ENCODE measurements at regions not wholly inside any gene's neighbourhood (a gene's known extent, or its start where the extent isn't known, plus 50 kb on each side); places are given as distances from the start of the nearest gene placed in this dataset.

DNA sequence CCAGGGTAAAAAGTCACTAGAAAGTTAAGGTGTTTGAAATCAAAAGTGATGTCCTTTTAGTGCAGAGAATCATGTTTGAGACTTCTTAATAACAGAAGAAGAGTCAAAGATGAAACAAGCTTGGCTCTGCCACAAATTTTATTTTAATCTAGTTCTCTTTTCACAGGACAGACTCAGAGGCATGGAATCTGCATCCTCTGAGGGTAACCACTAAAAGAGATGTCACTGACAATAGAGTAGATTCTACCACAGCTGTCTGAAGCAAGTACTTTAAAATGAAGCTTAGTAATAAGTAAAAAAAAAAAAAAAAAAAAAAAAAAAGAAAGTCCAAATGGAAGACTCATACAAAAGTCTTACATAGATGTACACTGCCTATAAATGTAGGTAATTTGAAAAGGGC, 519.7 kb upstream of the PRMT6 start:
- intact Hi-C loops (cut with DNase I) = no loop called here
- ATAC-seq (no peak), DNase-seq (ENCODE audit: missing footprints) (no peak)

DNA sequence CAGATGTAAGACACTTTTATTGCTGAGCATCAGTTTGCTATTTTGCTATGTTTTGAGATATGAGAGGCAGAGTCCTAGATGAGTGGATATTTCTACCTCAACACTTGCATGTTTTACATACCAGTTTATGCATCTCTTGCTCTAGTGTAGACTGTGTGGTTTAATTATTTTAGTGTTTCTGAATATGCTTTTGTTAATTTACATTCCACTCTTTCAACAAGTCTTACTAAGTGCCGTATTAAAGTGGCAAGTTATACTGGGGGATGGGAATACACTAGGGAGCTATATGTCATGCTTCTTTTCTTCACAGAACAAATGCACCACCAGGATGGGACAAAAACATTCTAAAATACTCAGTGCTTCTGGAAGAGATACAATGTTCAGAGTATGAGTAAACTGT, 507.7 kb upstream of the PRMT6 start:
- DNase-seq (ENCODE audit: missing footprints) = no peak
- intact Hi-C loops (cut with DNase I) = no loop called here
- no peak for ATAC-seq

DNA sequence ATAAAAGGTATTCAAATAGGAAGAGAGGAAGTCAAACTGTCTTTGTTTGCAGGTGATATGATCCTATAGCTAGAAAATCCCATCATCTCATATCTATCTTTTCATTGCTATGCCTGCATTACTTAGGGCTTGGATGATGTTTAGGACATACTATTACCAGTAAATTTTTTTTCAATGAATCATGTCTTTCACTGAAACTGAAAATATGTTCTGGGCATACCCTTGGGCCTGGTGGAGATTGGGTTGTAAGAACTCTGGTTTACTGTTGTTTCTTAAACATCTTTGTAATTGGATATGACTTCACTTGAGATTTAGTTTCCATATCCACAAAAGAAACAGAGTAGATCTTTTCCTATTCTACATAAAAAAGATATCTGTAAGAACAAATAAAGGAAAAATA, 502.2 kb upstream of the PRMT6 start:
- ATAC-seq (no peak), DNase-seq (ENCODE audit: missing footprints) (no peak)
- intact Hi-C loops (cut with DNase I) = no loop called here

DNA sequence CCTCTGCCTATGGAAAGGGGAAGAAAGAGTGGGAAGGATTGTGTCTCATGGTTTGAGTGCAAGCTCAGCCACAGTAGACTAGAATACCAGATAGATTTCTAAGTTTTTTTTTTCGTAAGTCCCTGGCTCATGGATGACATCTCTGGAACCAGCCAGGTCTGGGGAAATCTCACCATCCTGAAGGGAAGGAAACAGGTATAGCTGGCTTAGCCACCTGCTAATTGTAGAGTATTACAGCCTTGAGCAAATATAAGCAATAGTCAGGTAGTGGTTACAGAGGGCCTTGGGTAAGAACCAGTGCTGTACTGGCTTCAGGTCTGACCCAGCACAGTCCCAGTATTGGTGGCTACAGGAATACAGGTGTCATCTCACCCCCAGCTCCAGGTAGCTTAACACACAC, 500.9 kb upstream of the PRMT6 start:
- DNase-seq (ENCODE audit: missing footprints) (no peak), ATAC-seq (no peak)
- intact Hi-C loops (cut with DNase I) = no loop called here

DNA sequence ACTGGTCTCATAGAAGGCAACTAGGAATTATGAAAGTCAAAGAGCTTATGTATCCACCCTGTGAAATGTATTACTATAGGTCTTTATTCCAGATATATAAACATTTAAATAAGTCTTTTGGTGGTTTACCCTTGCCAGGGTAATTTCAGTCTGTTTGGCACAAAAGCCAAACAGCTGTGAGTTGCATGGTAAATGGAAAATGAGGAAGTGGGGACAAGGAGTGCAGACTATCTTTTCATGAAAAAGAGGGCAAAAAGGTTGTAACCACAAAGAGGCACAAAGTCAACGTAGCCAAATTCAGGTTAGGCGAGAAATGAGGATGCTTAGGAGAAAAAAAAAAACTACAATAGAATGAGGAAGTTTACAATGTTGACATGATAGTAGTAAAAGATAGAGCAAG, 492.3 kb upstream of the PRMT6 start:
- DNase-seq (ENCODE audit: missing footprints) = no peak
- ATAC-seq = no peak
- intact Hi-C loops (cut with DNase I) = no loop called here

DNA sequence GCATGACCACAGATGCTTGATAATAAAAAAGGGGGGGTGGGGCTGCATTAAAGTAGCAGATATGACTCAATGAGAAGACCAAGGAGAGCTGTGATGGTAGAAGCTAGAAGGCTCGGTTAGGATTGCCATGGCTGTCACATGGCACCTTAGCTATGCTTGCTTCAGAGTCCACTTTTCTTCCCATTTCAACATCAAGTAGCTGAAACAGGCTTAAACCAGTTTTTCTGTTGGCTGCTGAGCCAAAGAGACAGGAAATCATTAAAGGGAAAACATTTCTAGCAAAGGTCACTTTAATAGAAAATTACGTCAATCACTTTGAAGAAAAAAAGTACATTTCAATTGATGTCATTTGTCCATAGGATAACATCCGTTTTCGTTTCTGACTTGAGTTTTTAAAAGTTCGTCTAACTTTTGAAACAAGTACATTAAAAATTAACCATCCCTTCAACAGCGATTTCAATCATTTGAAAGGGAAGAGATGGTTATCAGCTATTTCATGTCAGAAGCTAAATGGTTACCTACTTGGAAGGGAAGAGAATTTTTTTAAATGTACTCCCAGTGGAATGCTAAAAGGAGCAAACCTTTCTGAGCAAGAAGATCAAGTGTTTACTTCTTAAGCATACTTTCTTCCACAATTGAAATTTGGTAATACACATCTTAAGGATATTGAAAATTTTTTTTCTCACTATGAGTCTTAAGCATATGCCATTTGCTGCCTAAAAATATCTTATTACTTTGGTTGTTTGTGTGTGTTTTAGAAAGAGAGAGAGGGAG, 488.1 kb upstream of the PRMT6 start:
- intact Hi-C loops (cut with DNase I) = no loop called here
- ATAC-seq (no peak), DNase-seq (ENCODE audit: missing footprints) (no peak)

DNA sequence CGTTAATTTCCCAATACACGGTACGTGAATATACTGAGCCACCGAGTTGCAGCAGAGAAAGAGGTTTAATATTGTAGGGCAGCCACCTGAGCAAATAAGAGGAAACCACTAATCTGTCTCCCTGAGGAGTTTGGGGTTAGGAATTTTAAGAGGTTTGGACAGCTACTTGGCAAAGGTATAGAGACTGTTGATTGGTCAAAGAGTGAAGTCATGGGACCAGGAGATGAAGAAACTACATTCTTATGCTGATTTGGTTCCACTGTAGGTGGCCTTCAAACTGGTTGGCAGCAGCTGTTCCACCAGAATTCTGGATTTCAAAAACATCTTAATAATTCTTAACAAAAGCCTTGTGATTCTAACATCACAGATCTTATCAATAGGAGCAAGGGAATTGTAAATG, 485.4 kb upstream of the PRMT6 start:
- DNase-seq (ENCODE audit: missing footprints) = no peak
- intact Hi-C loops (cut with DNase I) = no loop called here
- ATAC-seq = no peak

DNA sequence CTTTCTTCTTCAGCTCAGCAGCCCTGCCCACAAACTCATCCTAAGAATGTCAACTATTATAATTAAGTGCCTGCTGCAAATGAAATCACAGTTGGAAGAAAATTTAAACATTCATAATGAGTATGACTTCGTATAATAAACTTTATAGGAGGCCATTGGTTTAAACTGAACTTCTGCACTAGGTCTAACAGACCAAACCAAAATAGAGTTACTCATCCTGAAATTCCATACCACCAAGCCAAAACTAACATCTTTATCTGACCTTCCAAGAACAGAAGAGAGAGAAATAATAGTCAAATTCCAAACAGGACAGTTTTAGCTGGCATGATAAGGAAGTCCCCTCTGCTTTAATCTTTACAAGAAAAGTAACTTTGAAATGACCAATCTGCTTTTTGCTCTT, 472.4 kb upstream of the PRMT6 start:
- intact Hi-C loops (cut with DNase I) = no loop called here
- ATAC-seq = no peak
- DNase-seq (ENCODE audit: missing footprints) = no peak

DNA sequence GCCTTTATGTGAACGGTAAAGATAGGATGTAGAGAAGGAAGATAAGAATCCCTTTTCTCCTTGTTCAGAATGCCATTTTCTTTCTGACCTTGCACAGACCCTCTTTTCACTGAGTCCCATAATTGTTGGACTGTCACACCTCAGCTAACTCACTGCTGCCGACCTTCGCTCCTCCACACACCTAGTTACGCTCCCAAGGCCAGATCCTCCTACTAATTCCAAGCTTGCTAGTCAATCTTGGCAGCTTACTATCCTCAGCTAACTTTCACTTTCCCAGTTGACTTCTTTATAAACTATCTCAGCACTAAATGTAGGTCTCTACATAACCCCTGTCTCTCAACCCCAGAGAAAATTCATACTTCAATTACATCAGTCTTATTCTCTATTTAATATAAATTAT, 471.8 kb upstream of the PRMT6 start:
- no peak for ATAC-seq
- DNase-seq (ENCODE audit: missing footprints) = no peak
- intact Hi-C loops (cut with DNase I) = no loop called here

DNA sequence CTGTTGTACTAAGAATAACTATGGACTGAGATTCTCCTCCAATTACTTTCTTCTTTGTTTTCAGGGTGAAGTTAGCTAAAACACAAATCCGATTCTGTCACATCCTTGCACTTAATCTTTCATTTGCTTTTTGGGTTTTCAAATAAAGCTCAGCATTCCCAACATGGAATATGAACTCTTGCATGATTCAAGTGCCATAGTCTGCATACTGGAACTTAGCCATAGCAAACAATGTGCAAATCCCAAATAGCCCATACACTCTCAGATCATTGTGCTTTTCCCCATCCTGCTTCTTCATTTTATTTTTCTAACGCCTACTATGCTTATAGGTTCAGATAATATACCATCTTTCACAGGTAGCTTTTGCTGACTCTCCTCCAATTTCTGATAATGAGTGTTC, 455.8 kb upstream of the PRMT6 start:
- DNase-seq (ENCODE audit: missing footprints) = no peak
- ATAC-seq = no peak
- intact Hi-C loops (cut with DNase I) = no loop called here

DNA sequence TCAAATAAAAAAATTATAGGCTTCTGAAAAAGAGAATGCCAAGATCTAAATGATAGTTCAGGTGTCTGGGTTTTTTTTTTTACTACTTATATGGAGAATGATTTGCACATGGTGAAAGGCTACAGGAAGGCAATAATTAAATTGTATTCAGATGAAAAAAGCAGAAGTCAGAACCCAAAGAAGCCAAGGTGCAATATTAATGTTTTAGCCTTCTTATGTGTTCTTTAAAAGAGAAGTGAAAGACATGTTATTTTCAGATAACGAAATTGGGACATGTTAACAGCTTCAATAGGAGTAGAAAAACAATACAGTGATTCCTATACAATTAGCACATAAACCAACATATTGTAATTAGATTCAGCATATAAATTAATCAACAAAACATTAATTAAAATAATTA, 452.9 kb upstream of the PRMT6 start:
- ATAC-seq (no peak), DNase-seq (ENCODE audit: missing footprints) (no peak)
- intact Hi-C loops (cut with DNase I) = no loop called here

DNA sequence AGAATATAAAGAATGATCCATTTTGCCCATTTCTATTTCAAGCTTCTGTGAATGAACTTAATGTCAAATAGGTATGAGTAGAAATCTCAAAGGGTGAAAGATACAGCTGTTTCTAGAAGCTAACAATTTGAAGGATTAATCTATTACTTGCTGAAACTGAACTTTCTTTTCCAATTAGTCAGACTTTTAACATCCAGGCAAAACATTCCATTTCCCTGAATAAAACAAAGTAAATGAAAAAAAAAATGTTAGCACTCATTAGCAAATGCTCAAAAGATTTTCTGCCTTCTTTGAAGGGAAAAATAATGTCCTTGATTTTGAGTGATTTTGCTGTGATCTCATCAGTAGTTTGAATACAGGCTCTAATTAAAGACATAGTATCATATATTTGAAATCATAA, 447.6 kb upstream of the PRMT6 start:
- DNase-seq (ENCODE audit: missing footprints) (no peak), ATAC-seq (no peak)
- intact Hi-C loops (cut with DNase I) = no loop called here

DNA sequence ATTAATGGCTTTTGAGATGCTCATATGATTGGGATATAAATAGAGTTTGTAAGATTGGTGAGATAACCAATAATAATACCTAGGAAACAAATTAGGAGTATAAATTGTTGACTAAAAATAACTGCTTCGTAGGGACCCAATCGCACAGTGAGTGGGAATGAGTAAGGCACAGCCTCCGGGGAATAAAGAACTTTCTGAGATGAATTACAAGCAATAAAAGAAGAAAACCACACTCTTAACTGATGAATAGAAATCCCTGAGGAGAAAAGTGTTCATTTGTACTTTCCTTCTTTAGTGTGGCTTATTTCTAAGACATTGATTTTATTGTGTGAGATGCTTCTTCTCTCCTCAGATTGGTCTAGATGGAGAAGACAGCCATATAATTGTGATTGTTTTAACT, 443.4 kb upstream of the PRMT6 start:
- DNase-seq (ENCODE audit: missing footprints) (no peak), ATAC-seq (no peak)
- intact Hi-C loops (cut with DNase I) = no loop called here

DNA sequence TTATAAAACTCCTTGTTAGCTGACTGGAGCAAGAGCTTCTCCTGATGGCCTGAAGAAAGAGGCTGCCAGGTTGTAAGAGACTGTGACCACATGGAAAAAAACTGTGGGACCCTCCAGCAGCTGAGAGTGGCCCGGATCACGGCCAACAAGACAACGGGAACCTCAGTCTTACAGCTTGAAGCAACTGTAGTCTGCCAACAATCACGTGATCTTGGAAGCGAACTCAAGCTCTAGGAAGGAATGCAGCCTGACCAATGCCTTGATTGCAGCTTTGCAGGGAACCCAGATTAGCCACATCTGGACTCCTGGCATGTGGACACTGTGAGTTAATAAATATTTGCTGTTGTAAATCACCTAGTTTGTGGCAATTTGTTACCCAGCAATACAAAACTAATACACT, 442.6 kb upstream of the PRMT6 start:
- ATAC-seq = no peak

DNA sequence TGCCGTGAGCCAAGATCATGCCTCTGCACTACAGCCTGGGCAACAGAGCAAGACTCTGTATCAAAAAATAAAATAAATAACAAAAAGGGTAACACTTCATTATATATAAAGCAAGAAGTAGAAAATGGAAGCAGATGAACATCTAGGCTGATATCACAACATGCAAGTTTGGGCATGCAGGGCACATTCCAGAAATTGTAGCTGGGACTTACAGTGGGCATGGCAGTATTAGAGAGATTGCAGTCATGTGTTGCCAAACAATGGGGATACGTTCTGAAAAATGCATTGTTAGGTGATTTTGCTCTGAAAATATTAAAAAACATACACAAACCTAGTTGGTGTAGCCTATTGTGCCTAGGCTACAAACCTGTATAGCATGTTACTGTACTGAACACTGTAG, 441.0 kb upstream of the PRMT6 start:
- ATAC-seq (no peak), DNase-seq (ENCODE audit: missing footprints) (no peak)
- intact Hi-C loops (cut with DNase I) = no loop called here

More for the DNA sequence above, 442.6 kb upstream of the PRMT6 start:
- DNase-seq (ENCODE audit: missing footprints) = no peak
- intact Hi-C loops (cut with DNase I) = no loop called here

DNA sequence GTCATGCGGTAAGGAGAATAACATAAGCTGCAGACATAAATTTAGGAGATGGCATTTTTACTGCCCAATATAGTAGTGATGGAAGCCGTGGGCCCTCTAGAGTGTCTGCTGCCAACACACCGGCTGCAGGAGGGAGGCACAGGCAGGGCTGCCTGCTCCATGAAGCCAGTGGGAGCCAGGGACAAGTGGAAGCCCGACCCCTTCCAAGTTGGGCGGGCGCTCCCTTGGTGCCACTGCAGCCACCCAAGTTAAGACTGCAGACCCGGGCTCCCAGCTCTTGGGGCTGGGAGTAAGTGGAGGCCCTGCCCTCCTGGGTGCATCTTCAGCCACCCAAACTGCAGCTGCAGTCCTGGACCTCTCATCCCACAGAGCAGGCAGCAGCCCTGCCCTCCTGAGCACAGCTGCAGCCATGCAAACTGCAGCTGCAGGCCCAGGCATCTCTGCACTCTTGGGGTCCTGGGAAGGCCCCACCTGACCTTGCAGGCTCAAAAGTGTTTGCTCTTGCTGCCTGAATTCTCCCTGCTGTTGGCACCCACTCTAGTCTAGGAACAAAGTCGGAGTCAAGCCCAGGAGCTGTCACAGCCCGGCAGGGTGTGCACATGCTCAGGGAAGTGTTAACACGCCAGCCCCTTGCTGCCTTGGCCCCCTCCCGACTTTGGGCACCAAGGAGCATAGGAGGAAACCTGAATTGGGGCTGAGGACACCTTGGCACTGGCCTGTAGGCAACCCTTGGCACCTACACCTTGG, 437.2 kb upstream of the PRMT6 start:
- DNase-seq (ENCODE audit: missing footprints) (peak; percentile 57), ATAC-seq (peak; percentile 37)
- intact Hi-C loops (cut with DNase I) = no loop called here

DNA sequence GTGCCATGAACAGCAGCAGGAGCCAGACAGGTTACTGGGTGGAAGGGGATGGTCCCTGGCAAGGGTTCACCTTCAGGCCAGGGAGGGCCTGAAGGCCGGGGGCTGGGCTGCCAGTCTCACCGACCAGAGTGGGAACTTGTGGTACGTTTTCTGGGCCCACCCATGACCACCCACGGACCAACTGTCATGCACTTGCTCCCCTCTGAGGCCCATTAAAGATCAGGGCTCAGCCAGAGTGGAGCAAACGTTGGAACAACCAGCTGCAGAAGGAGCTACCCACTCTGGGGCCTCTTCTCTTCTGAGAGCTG, 436.7 kb upstream of the PRMT6 start:
- DNase-seq (ENCODE audit: missing footprints) (no peak), ATAC-seq (no peak)
- intact Hi-C loops (cut with DNase I) = no loop called here

DNA sequence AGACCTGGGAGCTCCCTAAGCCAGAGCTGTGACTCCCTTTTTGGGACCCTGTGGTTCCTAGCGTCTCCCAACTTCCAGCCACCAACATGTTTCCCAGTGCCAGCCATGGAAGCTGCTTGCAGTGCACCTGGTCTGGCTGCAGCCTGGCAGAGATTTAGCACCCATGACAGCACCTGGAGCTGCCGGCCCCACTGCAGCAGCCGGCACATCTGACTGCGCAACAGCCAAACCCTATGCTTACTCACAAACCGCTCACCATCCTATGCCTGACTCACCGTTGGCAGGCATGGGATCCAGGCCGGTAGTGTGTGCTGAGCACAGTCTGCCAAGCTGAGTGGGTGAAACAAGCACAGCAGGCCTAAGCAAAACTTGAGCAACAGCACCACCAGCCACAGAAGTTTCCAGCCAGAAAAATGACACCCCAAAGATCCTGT, 435.9 kb upstream of the PRMT6 start:
- no peak for DNase-seq (ENCODE audit: missing footprints)
- intact Hi-C loops (cut with DNase I) = no loop called here
- ATAC-seq = no peak

DNA sequence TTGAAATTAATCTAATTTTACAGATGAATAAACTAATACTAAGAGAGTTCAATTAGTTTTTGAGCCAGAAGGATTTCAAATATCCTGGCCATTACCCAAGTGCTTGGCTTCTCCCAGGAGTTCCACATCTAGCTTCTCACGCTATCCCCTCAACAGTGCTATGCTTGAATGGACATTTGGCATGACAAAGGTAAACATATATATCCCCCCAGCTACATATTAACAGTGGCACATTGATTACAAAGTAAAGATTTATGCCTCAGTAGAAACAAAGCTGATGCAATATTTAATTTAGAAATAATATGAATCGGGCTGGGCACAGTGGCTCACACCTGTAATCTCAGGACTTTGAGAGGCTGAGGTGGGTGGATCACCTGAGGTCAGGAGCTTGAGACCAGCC, 434.6 kb upstream of the PRMT6 start:
- ATAC-seq = no peak
- DNase-seq (ENCODE audit: missing footprints) = no peak
- intact Hi-C loops (cut with DNase I) = no loop called here

DNA sequence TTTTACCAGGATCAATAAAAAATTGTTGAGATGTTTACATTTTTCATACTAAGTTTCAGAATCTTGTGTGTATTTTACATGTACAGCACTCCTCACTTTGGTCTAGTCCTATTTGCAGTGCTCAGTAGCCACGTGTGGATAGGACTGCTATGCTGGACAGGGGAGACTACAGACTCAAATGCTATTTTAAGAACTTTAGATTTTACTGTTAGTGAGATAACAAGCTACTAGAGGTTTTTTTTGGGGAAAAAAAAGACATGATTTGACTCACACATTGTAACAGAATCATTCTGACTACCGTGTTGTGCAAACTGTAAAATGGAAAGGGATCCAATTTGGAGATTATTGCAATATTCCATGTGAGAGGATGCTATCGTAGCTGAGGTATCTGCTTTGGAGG, 418.9 kb upstream of the PRMT6 start:
- intact Hi-C loops (cut with DNase I) = no loop called here
- DNase-seq (ENCODE audit: missing footprints) (no peak), ATAC-seq (no peak)

DNA sequence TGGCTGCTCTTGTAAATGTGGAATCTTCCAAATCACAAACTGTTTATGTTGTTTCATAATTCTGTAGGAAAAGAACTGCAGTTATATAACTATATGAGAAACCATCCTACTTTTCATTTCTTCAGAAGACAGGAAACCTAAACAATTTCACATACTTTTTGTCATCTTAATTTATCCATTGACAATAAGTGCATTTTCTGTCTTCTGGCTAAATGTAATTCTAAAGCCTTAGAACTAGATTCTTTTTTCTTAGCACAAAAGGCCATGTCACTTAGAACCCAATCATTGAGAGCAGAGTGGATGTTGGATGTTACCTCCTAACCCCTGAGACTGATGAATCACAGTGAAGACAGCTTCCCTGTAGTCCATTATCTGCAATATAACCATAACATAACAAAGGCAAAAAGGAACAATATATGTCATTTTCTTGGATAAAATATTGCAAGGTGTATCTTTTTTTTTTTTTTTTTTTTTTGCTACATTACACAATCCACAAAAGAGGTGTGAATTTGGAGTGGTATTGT, 410.2 kb upstream of the PRMT6 start:
- no peak for DNase-seq (ENCODE audit: missing footprints)
- intact Hi-C loops (cut with DNase I) = no loop called here
- no peak for ATAC-seq
